GM12878 (cell line): ENCODE measurements at regions not wholly inside any gene's neighbourhood (a gene's known extent, or its start where the extent isn't known, plus 50 kb on each side); places are given as distances from the start of the nearest gene placed in this dataset.

Source experiments
- ATF7 ChIP-seq: fragments of 450-650 bp; IDR thresholded peaks from 2 replicates; pipeline ENCODE4 v1.6.1; 2016; ENCODE audit warnings: low read depth, mild to moderate bottlenecking
- BRCA1 ChIP-seq: IDR thresholded peaks from 2 replicates; pipeline ENCODE4 v1.6.1; 2011; ENCODE audit warnings: low read depth, low read length, improper control_type of control experiment
- CEBPB ChIP-seq, 2 experiments: fragments of 150-350 bp in 1 of 2; IDR thresholded peaks; 2 replicates each; pipeline ENCODE4 v1.6.1; 2012 to 2014; ENCODE audit warnings: low read depth in 2 of 2, low read length in 2 of 2, borderline replicate concordance in 1 of 2, inconsistent platforms in 1 of 2
- CHD1 ChIP-seq: IDR thresholded peaks from 2 replicates; pipeline ENCODE4 v1.6.1; 2012; ENCODE audit warnings: low read depth, low read length, improper control_type of control experiment
- CREM ChIP-seq: IDR thresholded peaks from 2 replicates; pipeline ENCODE4 v1.6.1; 2014; ENCODE audit warnings: antibody characterized with exemption, low read depth
- E2F4 ChIP-seq: IDR thresholded peaks from 2 replicates; pipeline ENCODE4 v1.6.1; 2012; ENCODE audit warnings: low read depth, low read length, improper control_type of control experiment
- ESRRA ChIP-seq: IDR thresholded peaks from 2 replicates; pipeline ENCODE4 v1.6.1; 2012; ENCODE audit warnings: mild to moderate bottlenecking, low read length, improper control_type of control experiment
- HDAC6 ChIP-seq: fragments of 200-600 bp; sonication (generic); IDR thresholded peaks from one replicate; pipeline ENCODE4 v1.8.0; 2017; ENCODE audit warnings: antibody characterized with exemption; ENCODE audit not compliant: unreplicated experiment
- HDGF ChIP-seq: fragments of 450-650 bp; IDR thresholded peaks from 2 replicates; pipeline ENCODE4 v1.6.1; 2016; ENCODE audit warnings: antibody characterized with exemption
- IRF4 ChIP-seq: IDR thresholded peaks from 2 replicates; pipeline ENCODE4 v1.6.1; 2011; ENCODE audit warnings: low read depth, low read length
- JUNB ChIP-seq: IDR thresholded peaks from 2 replicates; pipeline ENCODE4 v1.6.1; 2016; ENCODE audit warnings: antibody characterized with exemption, mild to moderate bottlenecking
- MLLT1 ChIP-seq: fragments of 450-650 bp; IDR thresholded peaks from 2 replicates; pipeline ENCODE4 v1.6.1; 2016; ENCODE audit warnings: mild to moderate bottlenecking
- MTA2 ChIP-seq: fragments of 450-650 bp; IDR thresholded peaks from 2 replicates; pipeline ENCODE4 v1.6.1; 2016; ENCODE audit warnings: low read depth, mild to moderate bottlenecking, moderate library complexity
- NFXL1 ChIP-seq: fragments of 450-650 bp; IDR thresholded peaks from 2 replicates; pipeline ENCODE4 v1.6.1; 2017; ENCODE audit warnings: antibody characterized with exemption, mild to moderate bottlenecking, borderline replicate concordance
- NFYB ChIP-seq: IDR thresholded peaks from 2 replicates; pipeline ENCODE4 v1.6.1; 2011; ENCODE audit warnings: low read depth, mild to moderate bottlenecking, low read length, improper control_type of control experiment, moderate library complexity; ENCODE audit not compliant: insufficient read depth
- PAX8 ChIP-seq: fragments of 450-650 bp; IDR thresholded peaks from 2 replicates; pipeline ENCODE4 v1.6.1; 2017; ENCODE audit warnings: mild to moderate bottlenecking, moderate library complexity
- PBX3 ChIP-seq: IDR thresholded peaks from 2 replicates; pipeline ENCODE4 v1.6.1; 2011; ENCODE audit warnings: mild to moderate bottlenecking, low read depth, low read length, moderate library complexity; ENCODE audit not compliant: insufficient replicate concordance
- RELB ChIP-seq: fragments of 450-650 bp; IDR thresholded peaks from 2 replicates; pipeline ENCODE4 v1.6.1; 2017; ENCODE audit warnings: low read depth, mild to moderate bottlenecking, moderate library complexity
- SIX5 ChIP-seq: IDR thresholded peaks from 2 replicates; pipeline ENCODE4 v1.6.1; 2011; ENCODE audit warnings: mild to moderate bottlenecking, low read depth, low read length, moderate library complexity; ENCODE audit not compliant: severe bottlenecking
- SUZ12 ChIP-seq: fragments of 200-600 bp; sonication (generic); IDR thresholded peaks from one replicate; pipeline ENCODE4 v1.6.1; 2018; ENCODE audit warnings: antibody characterized with exemption, mild to moderate bottlenecking; ENCODE audit not compliant: unreplicated experiment
- WRNIP1 ChIP-seq: IDR thresholded peaks from 2 replicates; pipeline ENCODE4 v1.6.1; 2011; ENCODE audit warnings: low read depth, low read length, improper control_type of control experiment, borderline replicate concordance
- YY1 ChIP-seq: IDR thresholded peaks from 2 replicates; pipeline ENCODE4 v1.6.1; 2011; ENCODE audit warnings: low read depth, mild to moderate bottlenecking, low read length
- ZBED1 ChIP-seq: IDR thresholded peaks from 2 replicates; pipeline ENCODE4 v1.6.1; 2016; ENCODE audit warnings: borderline replicate concordance
- ZBTB33 ChIP-seq: fragments of 450-650 bp; IDR thresholded peaks from 2 replicates; pipeline ENCODE4 v1.6.1; 2017; ENCODE audit warnings: mild to moderate bottlenecking
- ZNF274 ChIP-seq: IDR thresholded peaks from one replicate; pipeline ENCODE4 v1.8.0; 2011; ENCODE audit not compliant: insufficient read length, insufficient read depth
- ZNF384 ChIP-seq: IDR thresholded peaks from 2 replicates; pipeline ENCODE4 v1.6.1; 2012; ENCODE audit warnings: low read depth, mild to moderate bottlenecking, low read length, improper control_type of control experiment, borderline replicate concordance
- TF ChIP-seq, protein P1 (sequence below): IDR thresholded peaks from 2 replicates; pipeline ENCODE4 v1.6.1; 2012; ENCODE audit warnings: low read depth, low read length, improper control_type of control experiment

- TF ChIP-seq RELB (peak; percentile 97), BRCA1 (no peak), CHD1 (no peak), ZNF384 (no peak), CEBPB (IDR thresholded peaks at IDR 0.05; ENCODE audit: borderline replicate concordance in 1 of 2, low read depth in 2 of 2, low read length in 2 of 2) (no peak), ZBED1 (no peak), ZNF274 (no peak), YY1 (peak; percentile 78), MLLT1 (peak; percentile 75; the same call in 1 of the 2 replicates), ATF7 (peak; percentile 73), MTA2 (peak; percentile 84), CREM (no peak), PBX3 (no peak), IRF4 (no peak), PAX8 (no peak), HDGF (no peak), NFXL1 (no peak), SUZ12 (no peak), JUNB (no peak), ESRRA (no peak), HDAC6 (no peak), E2F4 (no peak), ZBTB33 (no peak), SIX5 (no peak), NFYB (no peak), WRNIP1 (no peak)
- TF ChIP-seq, protein P1, sequence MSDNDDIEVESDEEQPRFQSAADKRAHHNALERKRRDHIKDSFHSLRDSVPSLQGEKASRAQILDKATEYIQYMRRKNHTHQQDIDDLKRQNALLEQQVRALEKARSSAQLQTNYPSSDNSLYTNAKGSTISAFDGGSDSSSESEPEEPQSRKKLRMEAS, result no peak
These were observed 1268.7 kb downstream of the SI start (continued) for GRCh38 chr3:163809540-163809993.
